Left renal pelvis (tissue), 4 donors: ENCODE measurements at regions not wholly inside any gene's neighbourhood (a gene's known extent, or its start where the extent isn't known, plus 50 kb on each side); places are given as distances from the start of the nearest gene placed in this dataset.
"Not testable (repeated sequence)": the region's sequence is repeated elsewhere in the genome, so short reads cannot be mapped to it uniquely, and the experiment has no call there.

Source experiments
- DNase-seq, 4 donors: peaks; one replicate each; pipeline ENCODE4 v3.0.0-alpha.2; 2013; ENCODE audit warnings: low read depth in 4 of 4, low spot score in 3 of 4

DNA sequence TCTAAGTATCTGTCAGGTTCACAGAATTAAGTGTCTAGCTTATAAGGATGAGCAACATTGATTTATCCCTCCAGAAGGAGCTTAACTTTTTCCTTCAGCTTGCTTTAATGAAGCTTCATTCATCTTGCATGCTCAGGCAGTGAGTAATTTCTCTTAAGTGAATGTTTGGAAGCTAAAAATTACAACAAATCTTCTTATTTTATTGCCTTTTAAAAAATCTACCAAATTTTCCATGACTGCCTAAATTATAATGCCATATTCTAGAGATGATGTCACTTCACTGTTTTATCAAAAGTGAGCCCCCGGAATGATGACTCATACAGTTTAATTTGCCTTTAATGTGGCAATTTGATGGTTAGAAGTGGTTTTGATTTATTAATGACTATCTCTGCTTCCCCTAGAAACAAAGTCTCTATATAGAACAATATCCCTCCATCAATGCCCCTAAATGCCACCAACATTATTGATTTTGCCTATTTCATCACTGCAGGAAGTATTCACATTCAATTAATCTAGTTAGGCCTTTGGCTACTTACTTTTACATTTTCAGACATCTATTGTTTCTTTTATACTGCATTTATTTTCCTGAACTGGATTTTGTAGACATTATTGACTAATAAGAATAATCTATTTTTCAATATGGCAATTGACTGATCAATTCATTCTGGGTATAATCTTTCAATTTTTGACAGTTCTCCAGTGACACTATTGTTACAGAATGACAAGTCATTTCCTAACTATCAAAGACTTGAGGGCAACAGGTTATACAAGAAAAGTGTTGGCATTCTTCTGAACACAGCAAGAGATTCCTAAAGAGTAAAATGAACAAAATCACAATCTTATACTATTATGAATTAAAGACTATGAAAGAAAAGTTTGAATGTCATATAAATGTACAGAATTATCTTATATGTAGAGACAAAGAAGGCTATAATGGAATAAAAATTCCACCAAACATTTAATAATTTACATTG lies 139.3 kb upstream of the ODAD2 start:
- no peak for DNase-seq

DNA sequence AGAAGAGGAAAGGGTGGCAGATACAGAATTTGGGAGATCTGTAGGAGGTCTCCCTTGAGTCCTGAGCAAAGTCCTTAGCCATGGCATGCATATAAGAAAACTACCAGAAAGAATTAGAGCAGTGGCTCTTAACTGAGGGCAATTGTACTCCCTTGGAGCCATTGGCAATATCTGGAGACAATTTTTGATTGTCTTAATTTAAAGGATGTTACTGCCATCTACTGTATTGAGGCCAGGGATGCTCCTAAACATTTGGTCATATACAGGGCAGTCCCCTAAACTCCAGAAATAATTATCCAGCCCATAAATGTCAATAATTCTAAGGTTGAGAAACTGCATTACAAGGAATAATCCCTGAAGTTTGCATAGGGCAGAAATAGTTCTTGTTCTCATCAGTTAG lies 136.4 kb upstream of the ODAD2 start:
- DNase-seq: no peak

DNA sequence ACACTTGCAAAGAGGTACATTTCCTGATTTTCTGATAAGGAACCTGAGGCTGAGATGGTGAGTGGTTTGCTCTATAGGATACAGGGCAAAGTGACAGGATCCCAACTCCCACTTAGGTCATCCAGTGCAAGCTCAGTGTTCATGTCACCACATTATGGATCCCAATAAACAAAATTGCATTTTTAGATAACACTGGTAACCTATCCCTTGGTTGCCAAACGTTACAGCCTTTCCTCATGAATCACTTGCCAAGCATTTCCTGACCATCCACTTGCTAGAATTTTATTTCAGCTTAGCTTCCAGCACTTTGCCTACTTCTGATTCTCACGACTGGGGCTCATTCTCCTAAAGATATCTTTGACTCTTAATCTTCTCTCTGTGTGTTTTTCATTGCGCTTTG lies 131.4 kb upstream of the ODAD2 start:
- DNase-seq: no peak

DNA sequence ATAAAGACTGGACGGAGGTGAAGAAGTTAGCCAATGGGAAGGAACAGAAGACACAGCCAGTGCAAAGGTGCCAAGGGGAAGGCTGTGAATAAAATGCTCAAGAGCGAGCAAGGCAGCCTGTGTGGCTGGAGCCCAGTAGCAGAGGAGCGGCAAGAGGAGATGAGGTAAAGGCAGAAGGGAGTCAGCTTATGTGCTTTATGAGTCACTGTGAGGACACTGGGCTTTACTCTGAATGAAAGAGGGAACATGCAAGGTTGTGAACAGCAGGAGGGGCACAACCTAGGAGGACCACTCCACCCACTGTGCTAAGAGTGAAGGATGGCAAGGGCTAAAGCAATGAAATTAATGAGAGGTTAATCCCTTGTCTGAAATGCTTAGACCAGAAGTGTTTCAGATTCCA lies 129.0 kb upstream of the ODAD2 start:
- no peak for DNase-seq

DNA sequence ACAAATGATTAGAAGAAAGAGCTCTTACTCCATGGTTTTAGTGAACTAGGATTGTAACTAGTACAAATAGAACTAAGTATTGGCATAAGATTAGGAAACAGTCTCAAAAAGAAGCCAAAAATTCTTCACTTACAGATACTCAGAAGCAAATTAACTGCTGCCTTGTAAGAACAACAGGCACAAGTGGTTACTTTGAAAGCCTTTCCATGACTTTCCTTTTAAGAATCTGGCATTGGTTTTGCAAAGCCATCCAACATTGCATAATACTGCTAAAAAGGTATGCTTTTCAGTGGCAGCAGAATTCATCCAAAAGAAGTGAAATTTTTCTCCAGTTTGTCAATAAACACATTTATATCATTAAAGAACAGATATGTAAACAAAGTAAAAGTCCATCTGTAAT lies 126.8 kb upstream of the ODAD2 start:
- DNase-seq: no peak

DNA sequence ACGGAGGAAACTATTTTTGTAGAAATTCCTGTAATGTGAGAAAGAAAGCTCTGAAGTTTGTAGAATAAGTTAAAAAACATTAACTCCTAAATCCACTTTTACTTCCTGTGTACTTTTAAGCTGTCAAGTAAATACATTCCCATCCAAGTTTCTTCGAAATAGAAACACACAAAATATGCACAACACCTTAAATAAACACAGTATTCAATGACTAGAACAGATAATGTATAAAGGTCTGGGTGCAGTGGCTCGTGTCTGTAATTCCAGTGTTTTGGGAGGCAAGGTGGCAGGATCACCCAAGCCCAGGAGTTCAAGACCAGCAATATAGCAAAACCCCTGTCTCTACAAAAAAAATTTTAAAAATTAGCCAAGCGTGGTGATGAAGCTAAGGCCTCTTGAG lies 121.9 kb upstream of the ODAD2 start:
- no peak for DNase-seq

DNA sequence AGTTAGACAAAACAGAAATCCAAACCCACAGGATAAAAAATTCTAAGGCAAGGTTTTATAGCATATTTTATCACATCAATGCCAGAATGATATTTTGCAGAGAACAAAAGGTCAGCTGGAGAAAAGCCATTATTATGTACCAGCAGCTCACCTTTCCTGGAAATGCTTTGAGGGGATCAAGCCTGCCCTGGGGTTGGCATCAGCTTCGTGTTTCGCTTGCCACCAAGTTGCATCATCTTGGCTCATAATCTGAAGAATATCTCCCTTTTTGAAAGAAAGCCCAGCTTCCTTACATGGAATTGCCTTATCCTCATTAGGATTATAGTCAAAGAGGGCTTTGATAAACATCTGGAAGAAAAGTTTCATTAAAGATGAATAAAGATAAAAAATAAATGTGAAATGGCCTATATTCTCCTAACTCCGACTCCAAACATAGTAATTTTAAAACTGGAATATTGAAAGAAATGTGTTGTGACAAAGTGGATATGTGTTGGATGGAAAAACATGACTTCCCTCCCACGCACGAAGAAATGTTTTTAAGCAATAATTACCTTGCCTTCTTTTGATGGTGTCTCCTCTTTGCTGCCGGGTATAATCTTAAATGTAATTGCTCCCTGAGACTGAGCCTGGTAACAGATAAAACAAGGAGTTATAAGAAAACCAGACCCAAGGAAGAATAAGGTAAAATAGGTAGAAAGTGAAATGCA lies 121.3 kb upstream of the ODAD2 start:
- no peak for DNase-seq

DNA sequence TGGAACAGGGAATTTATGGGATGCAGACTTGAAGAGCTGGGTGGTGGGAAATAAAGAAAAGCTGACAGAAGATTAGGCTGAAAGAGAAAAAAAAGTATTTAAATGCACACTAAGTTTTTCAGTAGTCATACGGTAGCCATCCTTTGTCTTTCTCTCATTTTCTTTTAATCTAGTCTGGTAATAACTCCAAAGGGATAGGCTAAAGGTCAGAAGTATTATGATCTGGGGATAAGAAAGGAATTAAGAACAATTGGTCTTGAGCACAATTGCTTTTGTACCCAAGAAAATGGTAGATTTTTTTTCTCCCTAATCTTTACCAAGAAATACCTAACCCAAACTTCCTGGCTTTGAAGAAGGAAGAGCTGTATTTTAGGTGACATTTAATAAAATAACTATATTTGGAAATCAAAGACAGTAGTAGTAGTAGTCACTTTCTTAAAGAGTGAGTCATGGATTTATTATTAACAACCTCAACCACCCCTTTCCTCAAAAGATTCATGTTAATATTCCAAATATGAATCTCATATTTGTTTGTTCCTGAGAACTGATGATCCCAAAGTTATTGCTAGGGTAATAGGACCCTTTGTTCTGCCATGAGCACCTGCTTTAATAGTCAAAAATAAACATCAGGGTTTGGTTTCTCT lies 120.2 kb upstream of the ODAD2 start:
- DNase-seq: no peak

DNA sequence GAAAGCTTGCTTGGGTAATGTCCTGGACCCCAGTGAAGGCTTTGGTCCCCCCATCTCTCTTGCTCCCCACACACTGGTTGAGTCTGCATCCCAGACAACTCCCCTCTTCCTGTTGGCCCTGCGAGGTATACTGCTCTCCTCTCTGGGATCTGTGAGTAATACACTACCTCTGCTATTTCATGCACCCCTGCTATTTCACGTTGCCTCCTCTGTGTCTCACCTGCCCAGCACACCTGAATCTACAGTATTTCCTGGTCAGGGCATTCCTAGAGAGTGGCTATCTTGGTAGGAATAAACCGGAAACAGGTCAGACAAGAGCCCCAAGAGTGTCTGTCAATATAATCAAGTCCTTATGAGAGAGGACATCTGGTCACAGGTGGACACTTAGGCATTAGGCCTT lies 114.3 kb upstream of the ODAD2 start:
- DNase-seq: no peak

DNA sequence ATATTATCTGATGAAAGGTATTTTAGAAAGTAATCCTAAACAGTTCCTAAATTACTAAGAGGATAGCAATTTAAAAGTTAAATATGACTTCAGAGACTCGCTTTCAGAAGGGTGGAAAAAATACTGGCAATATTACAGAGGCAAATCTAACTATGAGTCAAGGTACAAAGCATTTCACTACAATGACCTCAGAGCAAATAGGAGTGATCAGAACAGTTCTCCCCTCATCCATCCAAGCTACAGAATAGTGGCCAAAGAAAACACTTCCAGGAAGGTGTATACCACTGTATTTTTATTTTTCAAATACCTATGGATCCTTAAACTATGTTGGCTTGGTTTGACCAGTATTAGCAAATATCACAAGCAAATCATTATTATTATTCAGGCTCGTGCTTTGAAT lies 112.8 kb upstream of the ODAD2 start:
- no peak for DNase-seq

DNA sequence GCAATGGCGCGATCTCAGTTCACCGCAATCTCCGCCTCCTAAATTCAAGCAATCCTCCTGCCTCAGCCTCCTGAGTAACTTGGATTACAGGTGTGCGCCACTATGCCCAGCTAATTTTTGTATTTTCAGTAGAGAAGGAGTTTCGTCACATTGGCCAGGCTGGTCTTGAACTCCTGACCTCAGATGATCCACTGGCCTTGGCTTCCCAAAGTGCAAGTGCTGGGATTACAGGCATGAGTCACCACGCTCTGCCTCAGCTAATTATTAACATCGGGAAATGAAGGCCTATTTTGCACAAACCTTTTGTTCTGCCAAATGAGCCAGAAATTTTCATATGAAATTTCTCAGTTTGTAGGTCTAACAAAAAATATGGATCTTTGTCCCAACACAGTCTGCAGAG lies 106.7 kb upstream of the ODAD2 start:
- no peak for DNase-seq

DNA sequence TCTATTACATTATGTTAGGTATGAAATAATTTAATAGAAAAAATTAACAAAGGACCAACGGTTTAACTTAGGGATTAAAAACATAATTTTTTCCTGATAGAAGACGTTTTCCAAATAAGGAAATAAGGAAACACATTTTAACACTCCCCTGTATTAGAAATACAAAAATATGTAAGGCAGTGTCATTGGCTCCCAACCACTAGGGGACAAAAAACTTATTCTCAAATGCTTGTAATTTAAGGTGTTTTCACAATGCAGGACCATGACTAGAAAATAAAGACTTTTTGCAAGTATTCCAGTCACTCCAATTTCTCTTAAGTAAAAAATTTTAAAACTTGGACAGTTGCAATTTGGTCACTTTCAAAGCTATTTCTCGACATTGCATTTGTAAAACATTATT lies 98.8 kb upstream of the ODAD2 start:
- DNase-seq: no peak

DNA sequence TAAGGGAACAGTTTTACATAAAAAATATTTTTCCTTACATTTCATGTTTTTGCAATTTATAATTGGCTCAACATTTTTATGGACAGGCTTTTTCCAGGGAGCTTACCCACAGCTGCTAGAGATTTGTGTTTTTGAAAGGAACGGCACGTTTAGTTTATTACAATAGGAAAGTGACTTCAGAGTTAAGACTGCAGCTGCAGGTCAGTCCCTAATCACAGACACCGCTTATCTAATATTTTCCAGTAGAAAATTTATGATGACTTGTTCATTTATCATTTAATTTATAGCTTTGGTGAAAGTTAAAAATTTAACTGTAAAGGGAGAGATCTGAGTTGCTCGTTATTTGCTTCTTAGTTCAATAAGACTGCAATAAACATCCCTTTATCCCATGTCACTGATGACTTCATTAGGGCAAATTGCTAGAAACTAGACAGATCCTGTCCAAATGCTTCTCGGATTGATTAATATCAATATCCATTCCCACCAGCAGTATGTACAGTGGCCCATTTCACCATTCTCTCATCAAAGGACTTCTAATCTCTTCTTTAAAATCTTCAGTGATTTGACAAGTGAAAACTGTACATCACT lies 97.0 kb upstream of the ODAD2 start:
- DNase-seq: no peak

DNA sequence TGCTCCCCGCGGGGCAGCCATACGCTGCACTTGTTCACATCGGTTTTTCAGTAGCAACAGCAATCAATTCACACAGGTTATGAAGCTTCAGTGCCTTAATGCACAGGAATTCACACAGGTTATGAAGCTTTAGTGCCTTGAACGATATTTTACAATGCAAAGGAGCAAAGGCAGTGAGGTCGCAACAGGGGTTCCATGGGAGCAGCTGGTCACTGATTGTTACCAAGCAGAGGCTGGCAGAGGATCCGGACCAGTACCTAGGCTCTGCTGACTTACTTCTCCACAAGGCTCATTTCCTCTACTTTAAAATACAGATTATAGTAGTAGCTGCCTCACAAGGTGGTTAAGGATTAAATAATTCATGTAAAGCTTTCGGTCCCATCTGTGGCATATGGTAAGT lies 95.2 kb upstream of the ODAD2 start:
- no peak for DNase-seq

DNA sequence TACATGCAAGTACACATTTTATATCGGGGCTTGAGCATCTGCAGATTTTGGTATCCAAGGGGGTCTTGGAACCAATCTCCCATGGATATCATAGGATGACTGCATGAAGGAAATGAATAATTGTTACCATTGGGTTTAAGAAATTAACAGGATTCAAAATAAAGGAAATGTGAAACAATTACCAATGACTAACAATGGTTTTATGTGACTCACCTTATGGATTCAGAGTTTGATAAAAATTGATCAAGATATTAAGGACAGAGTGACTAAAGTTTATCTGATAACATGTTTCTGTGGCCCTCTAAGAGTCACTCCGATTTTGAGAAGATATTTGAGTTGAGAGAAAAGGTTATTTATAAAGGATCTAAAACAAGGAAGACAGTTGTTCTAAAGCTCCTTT lies 93.0 kb upstream of the ODAD2 start:
- DNase-seq: no peak

DNA sequence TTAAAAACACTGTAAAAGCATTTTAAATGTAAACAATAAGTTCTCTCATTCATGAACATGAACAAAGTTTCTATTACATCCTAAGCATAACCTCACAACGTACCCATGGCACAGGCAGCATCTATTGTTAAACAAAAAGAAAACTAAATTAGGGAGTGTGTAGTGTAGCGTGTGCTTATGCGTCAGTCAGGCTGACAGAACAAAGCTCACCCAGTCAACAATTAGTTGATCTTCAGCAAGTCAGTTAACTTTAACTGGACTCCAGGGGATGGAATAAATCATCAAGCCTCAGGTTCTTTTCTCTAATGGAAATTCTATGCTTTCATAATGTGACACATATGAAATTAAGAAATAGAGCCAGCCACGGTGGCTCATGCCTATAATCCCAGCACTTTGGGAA lies 91.6 kb upstream of the ODAD2 start:
- DNase-seq: no peak

DNA sequence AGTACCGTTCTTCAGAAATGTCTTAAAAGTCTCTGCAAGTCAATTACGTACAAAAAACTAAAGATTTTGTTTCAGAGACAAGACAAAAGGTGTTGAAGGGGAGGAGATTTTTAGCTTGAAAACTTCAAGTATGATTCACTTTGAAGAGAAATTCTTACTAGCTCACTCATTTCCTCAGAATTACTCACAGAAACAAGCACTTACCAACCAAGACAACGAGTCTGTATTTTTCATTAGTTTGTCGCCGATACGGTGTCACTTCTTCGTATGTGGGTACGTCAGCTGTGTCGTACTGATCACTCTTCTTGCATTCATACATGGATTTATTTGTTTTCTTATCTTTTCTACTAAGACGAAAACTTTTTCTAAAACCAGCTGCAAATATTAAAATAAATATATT lies 90.6 kb upstream of the ODAD2 start:
- no peak for DNase-seq

DNA sequence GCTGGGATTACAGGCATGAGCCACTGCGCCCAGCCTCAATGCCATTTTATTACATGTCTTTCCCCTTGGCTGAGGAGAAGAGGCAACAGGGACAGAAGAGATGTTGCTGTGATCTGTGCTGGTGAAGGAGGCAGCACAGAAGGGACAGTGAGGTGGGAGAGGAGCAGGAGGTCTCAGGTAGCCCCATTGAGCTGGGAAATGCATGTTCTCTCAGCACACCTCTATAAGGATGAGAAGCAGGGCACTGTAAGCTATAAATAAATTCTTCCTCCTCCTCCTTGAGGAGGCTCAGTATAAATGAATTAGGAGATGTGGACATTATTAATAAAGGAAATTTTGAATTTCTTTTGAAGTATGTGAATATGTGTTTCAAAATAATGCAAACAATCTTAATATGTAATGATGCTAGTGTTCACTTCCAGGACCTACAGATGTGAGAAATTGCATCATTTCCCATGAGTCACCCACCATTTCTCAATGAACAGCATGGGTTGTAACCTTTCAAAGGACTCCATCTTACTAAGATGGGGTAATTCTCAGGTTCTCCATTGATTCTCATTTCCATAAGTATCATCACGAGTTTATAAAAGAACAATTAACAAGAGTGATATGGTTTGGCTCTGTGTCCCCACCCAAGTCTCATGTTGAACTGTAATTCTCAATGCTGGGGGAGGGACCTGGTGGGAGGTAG lies 88.9 kb upstream of the ODAD2 start:
- no peak for DNase-seq

DNA sequence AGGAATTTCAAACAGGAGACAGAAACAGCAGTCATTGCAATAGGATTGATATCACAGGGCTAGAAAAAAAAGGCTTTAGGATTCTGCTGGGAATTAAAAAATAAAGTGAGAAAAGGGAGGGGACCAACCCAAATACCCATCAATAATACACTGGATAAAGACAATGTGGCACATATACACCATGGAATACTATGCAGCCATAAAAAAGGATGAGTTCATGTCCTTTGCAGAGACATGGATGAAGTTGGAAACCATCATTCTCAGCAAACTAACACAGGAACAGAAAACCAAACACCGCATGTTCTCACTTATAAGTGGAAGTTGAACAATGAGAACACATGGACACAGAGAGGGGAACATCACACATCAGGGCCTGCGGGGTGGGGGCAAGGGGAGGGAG lies 86.9 kb upstream of the ODAD2 start:
- DNase-seq: not testable (repeated sequence)

DNA sequence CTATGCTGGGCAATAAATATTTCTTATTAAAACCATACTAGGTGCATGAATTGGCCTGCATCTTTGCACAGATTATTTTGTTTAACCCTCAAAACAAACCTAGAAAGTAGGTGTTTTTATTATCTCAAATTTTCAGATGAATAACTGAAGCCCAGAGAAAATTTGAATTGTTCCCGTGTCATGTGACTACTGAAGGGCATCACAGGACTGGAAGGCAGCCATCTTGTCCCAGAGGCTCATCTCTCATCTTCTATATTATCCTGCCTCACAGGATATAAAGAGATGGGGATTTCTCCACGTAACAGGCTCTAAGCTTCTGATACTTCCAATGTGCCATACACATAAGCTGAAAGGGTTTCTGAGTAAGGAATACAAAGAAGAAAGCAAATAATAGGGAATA lies 84.0 kb upstream of the ODAD2 start:
- DNase-seq: no peak

DNA sequence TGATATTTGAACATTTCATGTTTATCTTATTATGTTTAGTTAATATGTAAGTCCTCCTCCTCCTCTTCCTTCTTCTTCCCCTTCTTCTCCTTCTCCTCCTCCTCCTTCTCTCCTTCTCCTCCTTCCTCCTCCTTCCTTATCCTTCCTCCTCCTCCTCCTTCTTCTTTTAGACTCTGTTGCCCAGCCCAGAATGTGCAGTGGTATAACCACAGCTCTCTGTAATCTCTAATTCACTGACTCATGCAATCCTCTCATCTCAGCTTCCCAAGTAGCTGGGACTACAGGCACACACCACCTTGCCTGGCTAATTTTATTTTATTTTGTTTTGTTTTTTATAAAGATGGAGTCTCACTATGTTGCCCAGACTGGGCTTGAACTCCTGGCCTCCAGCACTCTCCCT lies 83.4 kb upstream of the ODAD2 start:
- no peak for DNase-seq
